ENCODE measurements at regions not wholly inside any gene's neighbourhood (a gene's known extent, or its start where the extent isn't known, plus 50 kb on each side); places are given as distances from the start of the nearest gene placed in this dataset.

DNA sequence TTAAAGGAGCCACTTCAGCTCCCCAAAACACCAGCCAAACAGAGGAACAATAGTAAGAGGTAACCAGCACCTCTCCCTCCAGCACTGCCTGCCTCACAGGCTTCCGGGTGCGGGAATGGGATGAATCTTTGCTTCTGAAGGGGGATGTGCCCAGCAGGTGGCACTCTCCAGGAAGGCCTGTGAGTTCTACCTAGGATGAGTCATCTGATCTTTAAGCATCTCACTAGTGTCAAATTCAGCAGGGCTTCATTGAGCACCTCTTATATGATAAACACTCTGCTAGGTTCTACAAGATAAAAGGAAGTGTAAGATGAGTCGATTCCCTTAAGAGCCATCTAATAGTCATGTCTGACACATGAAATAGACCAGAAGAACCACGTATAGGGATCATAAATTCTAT, 237.4 kb upstream of the UMPS start:
- no peak overlapping the region for H3K4me3 Mint-ChIP-seq (ENCODE audit: unreplicated experiment)
- H3K27me3 ChIP-seq (replicated peaks; ENCODE audit: control insufficient read depth, insufficient read depth, low read length), result no peaks in the 10 kb centered on the region
- DNase-seq, result peak; percentile 68
- H3K27me3 Mint-ChIP-seq (ENCODE audit: insufficient read depth, unreplicated experiment), result no peaks in the 10 kb centered on the region
- no peaks in the 10 kb centered on the region for H3K9me3 Mint-ChIP-seq (ENCODE audit: unreplicated experiment)
- no peak overlapping the region for H3K27ac Mint-ChIP-seq (ENCODE audit: unreplicated experiment)
- intact Hi-C loops (cut with micrococcal nuclease; ENCODE audit: unreplicated experiment), result loop anchor here (1.0 to 2.0 kb wide), 2 partner anchors 57 to 68 kb away; no protein-coding TSS in a partner anchor
- CTCF ChIA-PET, result no interaction called here
- BruUV-seq (replicated peaks), result no TSS peak
- no peaks in the 10 kb centered on the region for H3K9me3 ChIP-seq
- H3K36me3 ChIP-seq (ENCODE audit: control insufficient read depth, insufficient read depth, low read length), result no peaks in the 10 kb centered on the region
- TF ChIP-seq, protein P1, sequence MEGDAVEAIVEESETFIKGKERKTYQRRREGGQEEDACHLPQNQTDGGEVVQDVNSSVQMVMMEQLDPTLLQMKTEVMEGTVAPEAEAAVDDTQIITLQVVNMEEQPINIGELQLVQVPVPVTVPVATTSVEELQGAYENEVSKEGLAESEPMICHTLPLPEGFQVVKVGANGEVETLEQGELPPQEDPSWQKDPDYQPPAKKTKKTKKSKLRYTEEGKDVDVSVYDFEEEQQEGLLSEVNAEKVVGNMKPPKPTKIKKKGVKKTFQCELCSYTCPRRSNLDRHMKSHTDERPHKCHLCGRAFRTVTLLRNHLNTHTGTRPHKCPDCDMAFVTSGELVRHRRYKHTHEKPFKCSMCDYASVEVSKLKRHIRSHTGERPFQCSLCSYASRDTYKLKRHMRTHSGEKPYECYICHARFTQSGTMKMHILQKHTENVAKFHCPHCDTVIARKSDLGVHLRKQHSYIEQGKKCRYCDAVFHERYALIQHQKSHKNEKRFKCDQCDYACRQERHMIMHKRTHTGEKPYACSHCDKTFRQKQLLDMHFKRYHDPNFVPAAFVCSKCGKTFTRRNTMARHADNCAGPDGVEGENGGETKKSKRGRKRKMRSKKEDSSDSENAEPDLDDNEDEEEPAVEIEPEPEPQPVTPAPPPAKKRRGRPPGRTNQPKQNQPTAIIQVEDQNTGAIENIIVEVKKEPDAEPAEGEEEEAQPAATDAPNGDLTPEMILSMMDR (IDR thresholded peaks at IDR 0.05; ENCODE audit: insufficient read depth in 1 of 2, low read depth in 1 of 2, low read length in 1 of 2, severe bottlenecking in 1 of 2, unreplicated experiment in 1 of 2), result peak; percentile 60 to 72
- POLR2A ChIA-PET, result no interaction called here
- no peaks in the 10 kb centered on the region for H3K4me1 Mint-ChIP-seq (ENCODE audit: low read depth, unreplicated experiment)
- no peaks in the 10 kb centered on the region for H3K4me1 ChIP-seq
- H3K4me3 ChIP-seq (ENCODE audit: low read depth, low read length), result no peak overlapping the region
- H3K36me3 Mint-ChIP-seq (ENCODE audit: insufficient read depth, unreplicated experiment), result no peaks in the 10 kb centered on the region

DNA sequence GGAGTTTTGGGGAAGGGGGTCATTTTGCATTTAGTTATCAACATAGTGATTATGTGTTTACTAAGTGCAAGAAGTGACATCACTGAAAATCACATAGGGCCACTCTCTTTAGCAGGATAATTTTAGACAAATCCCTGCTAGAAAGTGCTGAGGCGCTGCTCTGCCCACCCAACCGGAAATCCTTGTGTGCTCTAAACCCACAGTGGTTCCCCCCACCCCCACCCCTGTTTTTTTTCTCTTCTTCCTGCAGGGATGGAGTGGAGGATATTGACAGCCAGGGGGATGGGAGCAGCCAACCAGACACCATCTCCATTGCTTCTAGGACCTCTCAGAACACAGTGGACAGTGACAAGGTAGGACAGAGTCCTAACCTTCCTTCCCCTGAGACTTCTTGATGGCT, 234.2 kb upstream of the UMPS start:
- Mint-ChIP-seq H3K36me3 (ENCODE audit: insufficient read depth, unreplicated experiment) (no peaks in the 10 kb centered on the region), H3K27ac (ENCODE audit: unreplicated experiment) (no peak overlapping the region), H3K4me3 (ENCODE audit: unreplicated experiment) (no peak overlapping the region), H3K4me1 (ENCODE audit: low read depth, unreplicated experiment) (no peaks in the 10 kb centered on the region), H3K9me3 (ENCODE audit: unreplicated experiment) (no peaks in the 10 kb centered on the region), H3K27me3 (ENCODE audit: insufficient read depth, unreplicated experiment) (peaks cover 8% of the 10 kb centered on the region)
- Histone ChIP-seq H3K4me3 (ENCODE audit: low read depth, low read length) (no peak overlapping the region), H3K9me3 (no peaks in the 10 kb centered on the region), H3K4me1 (peaks cover 10% of the 10 kb centered on the region), H3K36me3 (ENCODE audit: control insufficient read depth, insufficient read depth, low read length) (no peaks in the 10 kb centered on the region), H3K27me3 (replicated peaks; ENCODE audit: control insufficient read depth, insufficient read depth, low read length) (no peaks in the 10 kb centered on the region)
- TF ChIP-seq, protein P1 (IDR thresholded peaks at IDR 0.05; ENCODE audit: insufficient read depth in 1 of 2, low read depth in 1 of 2, low read length in 1 of 2, severe bottlenecking in 1 of 2, unreplicated experiment in 1 of 2), result no peak
- intact Hi-C loops (cut with micrococcal nuclease; ENCODE audit: unreplicated experiment), result no loop called here
- BruUV-seq (replicated peaks), result no TSS peak
- DNase-seq, result no peak
- ChIA-PET CTCF (no interaction called here), POLR2A (no interaction called here)

DNA sequence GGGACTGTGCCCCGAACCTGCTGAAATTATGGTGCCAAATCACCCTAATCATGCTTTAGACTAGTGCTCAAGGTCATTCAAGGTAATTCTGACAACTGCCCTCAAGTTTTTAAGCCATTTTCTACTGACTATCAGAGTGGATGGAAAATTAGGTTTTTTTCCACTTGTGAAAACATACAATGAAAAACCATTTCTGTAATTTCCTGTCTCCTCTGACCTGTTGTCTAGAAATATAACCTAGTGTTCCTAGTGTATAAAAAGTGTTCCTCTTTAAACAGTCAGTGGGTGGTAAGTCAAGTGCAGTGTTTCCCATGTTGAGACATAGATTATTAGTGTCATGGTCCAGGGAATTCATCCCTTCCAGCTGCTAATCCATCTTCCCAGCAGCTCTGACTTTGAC, 232.8 kb upstream of the UMPS start:
- CTCF ChIA-PET, result no interaction called here
- Histone ChIP-seq H3K4me1 (peaks cover 10% of the 10 kb centered on the region), H3K36me3 (ENCODE audit: control insufficient read depth, insufficient read depth, low read length) (no peaks in the 10 kb centered on the region), H3K4me3 (ENCODE audit: low read depth, low read length) (no peak overlapping the region), H3K9me3 (no peaks in the 10 kb centered on the region), H3K27me3 (replicated peaks; ENCODE audit: control insufficient read depth, insufficient read depth, low read length) (peaks cover 1% of the 10 kb centered on the region; the same call in 1 of the 2 replicates)
- H3K4me1 Mint-ChIP-seq (ENCODE audit: low read depth, unreplicated experiment), result no peaks in the 10 kb centered on the region
- H3K4me3 Mint-ChIP-seq (ENCODE audit: unreplicated experiment), result no peak overlapping the region
- DNase-seq, result no peak
- H3K27ac Mint-ChIP-seq (ENCODE audit: unreplicated experiment), result no peak overlapping the region
- TF ChIP-seq, protein P1 (IDR thresholded peaks at IDR 0.05; ENCODE audit: insufficient read depth in 1 of 2, low read depth in 1 of 2, low read length in 1 of 2, severe bottlenecking in 1 of 2, unreplicated experiment in 1 of 2), result no peak
- peaks cover 16% of the 10 kb centered on the region for H3K27me3 Mint-ChIP-seq (ENCODE audit: insufficient read depth, unreplicated experiment)
- intact Hi-C loops (cut with micrococcal nuclease; ENCODE audit: unreplicated experiment), result no loop called here
- POLR2A ChIA-PET, result no interaction called here
- H3K36me3 Mint-ChIP-seq (ENCODE audit: insufficient read depth, unreplicated experiment), result no peaks in the 10 kb centered on the region
- BruUV-seq (replicated peaks), result no TSS peak
- no peaks in the 10 kb centered on the region for H3K9me3 Mint-ChIP-seq (ENCODE audit: unreplicated experiment)
